CD4-positive, alpha-beta T cell treated with Interleukin-12 subunit alpha and Interleukin-12 subunit beta, for 1 hour (primary cell): ENCODE measurements at regions not wholly inside any gene's neighbourhood (a gene's known extent, or its start where the extent isn't known, plus 50 kb on each side); places are given as distances from the start of the nearest gene placed in this dataset.
"Not testable (repeated sequence)": the region's sequence is repeated elsewhere in the genome, so short reads cannot be mapped to it uniquely, and the experiment has no call there.

Source experiments
- DNase-seq: peaks from one replicate; pipeline ENCODE4 v3.0.0-alpha.2; 2020

DNA sequence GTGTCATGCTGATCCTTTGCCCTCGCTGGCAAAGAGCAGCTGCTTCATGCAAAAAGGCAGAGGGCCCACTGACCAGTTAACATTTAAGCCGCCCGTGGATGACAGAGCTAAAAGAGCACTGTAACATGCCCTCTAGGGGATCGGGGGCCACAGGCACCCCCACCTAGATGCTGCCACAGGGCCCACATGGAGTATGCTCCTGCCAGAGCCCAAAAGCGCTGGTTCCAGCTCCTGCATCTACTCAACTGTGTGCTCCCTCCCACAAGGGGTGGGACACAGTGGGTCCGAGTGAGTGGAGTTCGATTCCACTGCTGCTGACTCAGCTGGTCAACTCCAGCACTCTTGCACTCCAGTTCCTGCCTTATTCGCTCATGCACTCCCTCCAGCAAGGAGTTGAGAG lies 199.8 kb upstream of the CNTNAP2 start:
- no peak for DNase-seq

DNA sequence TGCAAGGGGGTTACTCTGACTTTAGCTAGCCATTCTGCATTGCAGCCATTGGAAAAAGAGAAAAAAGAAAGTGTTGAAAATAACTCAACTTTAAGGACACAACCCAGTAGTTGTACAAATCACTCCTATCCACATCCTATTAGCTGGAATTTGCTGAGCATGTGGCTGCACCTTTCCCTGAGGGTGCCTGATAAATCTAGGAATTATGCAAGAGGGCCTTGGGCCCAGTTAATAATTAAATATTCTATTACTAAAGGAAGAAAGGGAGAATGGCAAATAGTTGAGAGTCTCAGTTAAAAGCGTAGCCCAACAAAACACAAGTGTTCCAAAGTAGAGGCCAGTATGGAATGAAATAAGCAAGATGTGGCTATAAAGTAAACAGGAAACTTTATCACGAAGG lies 200.9 kb upstream of the CNTNAP2 start:
- no peak for DNase-seq

DNA sequence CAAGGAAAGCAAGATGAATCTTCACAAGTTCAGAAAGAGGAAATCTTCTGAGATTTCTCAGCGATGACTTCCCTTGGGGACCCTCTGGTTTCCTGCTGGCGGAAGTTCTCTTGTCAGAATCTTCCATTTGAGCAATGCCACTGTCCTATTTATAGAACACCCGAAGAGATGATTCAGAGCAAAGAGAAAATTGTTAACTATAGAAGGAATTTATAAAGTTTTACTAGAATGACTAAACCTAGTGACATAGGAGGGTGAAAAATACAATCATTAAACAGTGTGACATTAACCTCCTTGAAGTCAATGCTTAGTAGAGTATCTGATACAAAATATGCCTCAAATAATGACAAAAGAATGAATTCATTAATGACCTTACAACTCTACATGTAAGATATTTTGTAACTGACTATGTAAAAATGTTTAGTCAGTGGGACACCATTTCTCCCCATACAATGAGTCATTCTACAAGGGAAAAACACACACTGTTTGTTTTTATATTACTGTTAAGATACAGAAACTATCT lies 206.5 kb upstream of the CNTNAP2 start:
- DNase-seq, result no peak

DNA sequence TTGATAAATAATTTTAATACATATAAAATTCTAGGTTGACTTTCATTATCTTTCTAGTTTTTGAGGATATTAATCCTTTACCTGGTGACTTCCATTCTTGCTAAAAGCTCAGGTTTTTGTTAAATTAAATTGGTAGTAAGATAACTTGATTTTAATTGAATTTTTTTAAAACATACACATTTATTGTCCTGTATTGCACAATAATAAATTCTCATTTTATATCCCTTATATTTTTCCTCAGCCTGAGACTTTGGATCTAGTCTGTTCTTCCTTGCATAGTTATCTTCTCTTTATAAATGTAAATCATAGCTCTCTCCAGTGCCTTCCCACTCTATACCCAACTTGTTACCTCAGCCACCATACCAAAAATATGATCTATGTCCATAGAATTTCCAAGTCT lies 212.9 kb upstream of the CNTNAP2 start:
- no peak for DNase-seq

DNA sequence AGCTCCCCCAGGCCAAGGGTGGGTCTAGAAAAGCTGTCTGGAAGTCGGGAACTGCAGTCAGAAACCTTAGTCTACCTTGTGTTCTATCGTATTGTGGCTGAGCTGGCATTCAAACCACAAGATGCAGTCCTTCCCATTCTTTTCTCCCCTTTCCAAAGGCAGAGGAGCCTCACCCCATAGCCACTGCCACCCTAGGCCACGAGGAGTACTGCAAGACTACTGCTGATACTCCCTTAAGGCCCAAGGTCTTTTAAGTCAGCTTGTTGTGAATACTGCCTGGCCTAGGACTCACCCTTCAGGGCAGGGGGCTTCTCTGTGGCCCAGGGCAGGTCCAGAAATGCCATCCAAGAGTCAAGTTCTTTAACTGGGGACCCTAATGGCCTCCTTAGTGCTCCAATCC lies 214.5 kb upstream of the CNTNAP2 start:
- DNase-seq, result no peak

DNA sequence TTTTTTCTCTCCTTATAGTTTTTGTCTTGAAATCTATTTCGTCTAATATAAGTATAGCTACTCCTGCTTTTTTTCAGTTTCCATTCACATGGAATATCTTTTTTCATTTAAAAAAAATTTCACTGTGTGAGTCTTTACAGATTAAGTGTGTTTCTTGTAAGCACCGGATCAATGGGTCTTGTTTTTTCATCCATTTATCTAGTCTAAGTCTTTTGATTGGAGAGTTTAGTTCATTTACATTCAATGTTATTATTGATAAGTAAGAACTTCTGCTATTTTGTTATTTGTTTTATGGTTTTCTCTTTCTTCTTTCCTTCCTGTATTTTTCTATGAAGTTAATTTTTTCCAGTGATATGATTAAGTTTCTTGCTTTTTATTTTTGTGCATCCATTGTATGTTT lies 216.7 kb upstream of the CNTNAP2 start:
- no peak for DNase-seq

DNA sequence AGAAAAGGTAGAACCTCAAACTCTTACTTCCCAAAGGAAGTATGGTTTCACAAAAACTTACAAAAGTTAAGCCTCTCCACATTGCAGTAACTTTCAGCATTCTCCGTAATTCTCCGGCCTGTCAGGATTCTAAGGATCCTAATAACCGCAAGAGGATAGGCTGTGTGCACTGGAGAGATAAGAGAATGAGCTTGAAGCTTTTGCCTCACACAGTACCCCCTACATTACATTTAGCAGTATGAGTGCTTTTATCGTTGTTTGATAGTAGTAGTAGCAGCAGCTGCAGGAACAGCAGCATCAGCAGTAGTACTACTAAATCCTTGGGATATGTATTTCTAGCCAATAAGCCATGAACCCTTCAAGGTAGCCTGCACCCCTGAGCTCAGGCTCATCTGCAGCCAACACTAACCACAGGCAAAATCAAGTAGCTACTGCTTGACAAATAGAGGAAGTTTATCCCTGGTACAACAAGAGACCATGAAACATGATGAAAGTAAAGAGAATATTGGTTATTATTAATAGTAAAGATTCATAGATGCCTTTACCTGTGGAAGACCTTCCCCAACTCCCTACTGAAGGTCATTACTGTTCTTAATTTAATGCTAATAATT lies 222.6 kb upstream of the CNTNAP2 start:
- no peak for DNase-seq

DNA sequence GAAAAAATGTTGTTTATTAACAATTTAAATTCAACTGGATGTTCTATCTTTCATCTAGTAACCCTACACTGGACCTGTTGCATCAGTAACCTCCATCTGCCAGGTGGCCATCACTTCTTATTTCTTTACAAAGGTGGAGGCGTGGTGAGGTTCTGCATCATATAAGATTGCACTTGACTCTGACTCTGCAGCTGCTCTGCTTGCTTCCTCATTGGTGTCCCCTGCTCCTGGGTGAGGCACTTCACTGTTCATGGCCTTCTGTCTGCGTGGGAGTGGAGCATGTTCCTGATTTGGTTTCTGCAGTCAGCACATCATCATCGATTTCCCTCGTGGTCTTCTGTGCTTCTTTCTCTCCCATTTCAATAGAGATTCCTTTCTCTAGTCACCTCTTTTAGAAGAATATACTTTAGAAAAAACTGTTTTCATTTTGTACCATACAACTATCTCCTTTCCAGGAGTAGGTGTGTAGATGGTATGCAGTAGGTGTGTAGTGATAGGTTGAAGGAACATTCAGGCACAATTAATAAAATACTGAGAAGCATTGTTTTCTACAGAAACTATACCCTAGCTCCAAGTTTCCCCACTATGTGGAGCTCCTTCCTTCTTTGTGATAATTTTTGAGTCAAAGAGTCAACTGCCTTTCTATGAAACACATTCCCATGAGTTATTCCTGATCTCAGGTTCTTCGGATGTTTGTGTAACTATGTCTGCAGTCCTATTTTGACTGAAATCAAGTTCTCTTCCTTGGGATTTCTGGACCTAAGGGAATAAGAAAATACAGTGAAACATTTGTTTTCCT lies 231.7 kb upstream of the CNTNAP2 start:
- no peak for DNase-seq

DNA sequence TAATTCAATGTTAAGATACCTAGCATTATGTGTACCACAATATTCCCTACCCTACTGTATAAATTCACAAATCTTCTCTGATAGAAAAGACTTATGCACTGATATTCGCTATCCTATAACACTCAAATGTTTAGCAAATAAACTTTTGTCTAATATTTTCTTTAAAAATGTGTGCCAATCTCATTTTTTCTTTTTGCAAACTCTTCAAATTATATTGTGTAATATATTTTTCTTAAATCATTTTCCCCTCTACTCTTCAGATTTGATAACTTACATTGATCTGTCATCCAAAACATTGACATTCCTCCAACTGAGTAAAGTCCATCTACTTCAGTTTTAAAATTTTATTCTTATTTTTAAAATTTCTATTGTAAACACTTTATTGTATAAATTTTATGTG lies 240.2 kb upstream of the CNTNAP2 start:
- no peak for DNase-seq

DNA sequence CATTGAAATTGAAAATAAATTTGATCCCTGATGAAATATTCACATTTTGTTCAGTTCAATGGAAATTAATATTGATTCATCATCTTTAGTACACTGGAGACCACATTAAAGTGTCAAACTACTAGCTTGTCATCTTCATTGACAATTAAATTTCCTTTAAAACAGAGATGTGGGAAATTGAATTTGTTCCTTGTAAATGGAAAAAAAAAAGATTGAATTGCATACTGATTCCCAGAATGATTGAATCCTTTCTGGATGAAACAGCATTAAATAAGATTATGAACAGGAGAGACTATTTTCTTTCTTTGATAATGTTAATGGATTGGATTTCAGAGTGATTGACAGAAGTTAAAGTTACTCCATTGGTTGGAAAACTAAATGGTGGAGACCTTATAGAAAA lies 241.3 kb upstream of the CNTNAP2 start:
- DNase-seq, result no peak

DNA sequence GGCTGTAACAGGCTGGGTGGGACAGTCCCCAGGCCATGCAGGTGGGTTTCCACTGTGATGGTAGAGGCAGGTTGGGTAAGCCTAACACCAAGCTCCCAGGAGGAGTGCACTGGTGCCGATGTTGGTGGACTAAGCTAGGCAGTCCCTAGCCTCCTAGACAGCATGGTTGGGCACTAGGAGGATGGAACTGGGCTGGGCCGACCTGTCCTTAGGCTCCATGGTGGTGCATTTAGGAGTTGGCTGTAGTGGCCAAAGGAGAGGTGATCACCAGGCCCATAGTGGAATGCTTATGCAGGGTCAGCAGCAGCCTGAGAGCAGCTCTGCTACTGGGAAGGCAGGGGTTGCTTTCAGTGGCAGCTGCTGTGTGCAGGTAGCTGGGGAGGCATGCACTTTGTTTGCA lies 247.7 kb upstream of the CNTNAP2 start:
- no peak for DNase-seq

DNA sequence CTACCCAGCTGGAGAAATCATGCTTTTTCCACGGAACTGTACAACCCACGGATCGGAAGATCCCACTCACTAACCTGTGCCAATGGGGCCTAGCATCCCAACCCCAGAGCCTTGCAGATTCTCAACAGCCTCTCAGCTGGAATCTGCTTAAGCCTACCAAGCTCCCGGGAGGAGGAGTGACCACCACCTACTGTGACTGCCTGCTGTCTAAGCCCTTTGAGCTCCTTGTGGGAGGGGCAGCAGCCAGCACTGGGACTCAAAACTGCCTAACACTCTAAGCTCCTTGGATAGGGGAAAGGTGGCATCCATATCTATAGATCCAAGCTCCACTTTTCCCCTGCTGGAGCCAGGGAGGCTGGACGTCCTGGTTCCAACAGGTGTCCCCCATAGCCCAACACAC lies 254.4 kb upstream of the CNTNAP2 start:
- DNase-seq, result no peak

DNA sequence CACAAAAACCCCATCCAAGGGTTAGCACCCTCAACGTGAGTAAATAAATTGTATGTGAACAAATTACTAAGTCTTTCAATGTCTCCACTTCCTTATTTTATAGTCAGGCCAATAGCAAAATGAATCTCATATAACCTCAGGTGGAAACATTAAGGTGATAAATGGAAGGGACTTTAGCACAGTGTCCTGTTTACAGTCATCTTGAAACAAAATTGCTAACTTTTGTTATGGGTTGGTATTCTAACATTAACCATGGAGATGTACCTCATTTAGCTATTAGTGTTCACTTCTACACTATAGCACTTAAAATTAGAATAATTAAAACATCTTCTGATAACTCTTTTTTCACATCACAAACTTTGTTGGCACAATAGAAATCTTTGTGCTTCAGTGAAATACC lies 255.8 kb upstream of the CNTNAP2 start:
- DNase-seq, result no peak

DNA sequence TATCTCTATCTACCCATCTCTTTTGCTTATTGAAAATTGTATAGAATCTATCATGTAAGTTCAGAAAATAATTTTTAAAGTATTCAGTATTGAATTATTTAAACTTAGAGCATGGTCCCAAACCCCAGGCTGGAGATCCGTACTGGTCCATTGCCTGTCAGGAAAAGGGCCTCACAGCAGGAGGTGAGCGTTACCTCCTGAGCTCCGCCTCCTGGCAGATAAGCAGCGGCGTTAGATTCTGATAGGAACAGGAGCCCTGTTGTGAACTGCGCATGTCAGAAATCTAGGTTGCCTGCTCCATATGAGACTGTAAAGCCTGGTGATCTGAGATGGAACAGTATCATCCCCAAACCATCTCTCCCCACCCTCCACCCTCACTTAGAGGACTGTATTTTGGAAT lies 266.0 kb upstream of the CNTNAP2 start:
- no peak for DNase-seq

DNA sequence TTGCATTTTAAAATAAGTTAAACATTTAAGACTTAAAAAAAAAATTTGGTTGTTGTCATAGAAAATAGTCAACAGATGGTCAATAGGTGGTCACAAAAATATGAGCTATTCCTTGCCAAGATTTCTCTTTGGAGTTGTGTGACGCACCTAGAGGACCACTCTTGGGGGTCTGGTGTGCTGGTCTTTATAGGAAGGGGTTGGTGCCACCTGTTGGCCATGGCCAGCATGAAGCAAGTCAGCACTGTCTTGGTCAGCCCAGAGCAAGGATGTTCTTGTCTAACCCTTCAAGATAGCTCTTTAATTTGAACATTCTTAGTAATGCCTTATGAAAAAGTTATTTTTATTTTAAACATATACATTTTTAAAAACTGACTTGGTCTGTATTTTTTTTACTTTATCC lies 267.9 kb upstream of the CNTNAP2 start:
- no peak for DNase-seq

DNA sequence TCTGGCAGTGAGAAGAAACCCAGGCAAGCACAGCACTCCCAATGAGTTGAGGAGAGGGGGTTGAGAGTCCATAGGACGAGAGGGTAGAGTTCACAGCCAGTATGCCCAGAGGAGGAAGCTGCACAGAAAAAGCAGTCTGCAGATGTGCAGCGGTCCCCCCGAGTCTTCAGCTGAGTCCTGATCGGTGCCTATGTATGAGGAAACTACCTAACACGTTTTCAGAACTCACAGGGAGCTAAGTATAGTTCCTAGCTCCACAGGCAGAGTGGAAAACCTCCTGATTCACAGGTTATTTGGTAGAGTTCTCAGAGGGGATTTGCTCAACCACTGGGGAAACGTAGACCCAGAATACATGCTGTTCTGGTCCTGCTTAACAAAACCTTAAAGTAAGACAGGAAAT lies 271.3 kb upstream of the CNTNAP2 start:
- no peak for DNase-seq

DNA sequence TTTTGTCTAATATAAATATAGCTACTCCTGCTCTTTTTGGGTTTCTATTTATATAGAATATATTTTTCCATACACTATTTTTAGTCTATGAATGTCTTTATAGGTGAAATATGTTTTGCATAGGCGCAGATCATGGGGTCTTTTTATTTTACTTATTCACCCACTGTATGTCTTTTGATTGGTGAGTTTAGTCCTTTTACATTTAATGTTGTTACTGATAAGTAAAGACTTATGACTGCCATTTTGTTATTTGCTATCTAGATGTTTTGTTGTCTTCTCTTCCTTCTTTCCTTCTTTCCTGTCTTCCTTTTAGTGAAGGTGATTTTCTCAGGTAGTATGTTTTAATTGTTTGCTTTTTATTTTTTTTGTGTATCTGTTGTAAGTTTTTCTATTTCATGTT lies 276.8 kb upstream of the CNTNAP2 start:
- DNase-seq, result no peak

DNA sequence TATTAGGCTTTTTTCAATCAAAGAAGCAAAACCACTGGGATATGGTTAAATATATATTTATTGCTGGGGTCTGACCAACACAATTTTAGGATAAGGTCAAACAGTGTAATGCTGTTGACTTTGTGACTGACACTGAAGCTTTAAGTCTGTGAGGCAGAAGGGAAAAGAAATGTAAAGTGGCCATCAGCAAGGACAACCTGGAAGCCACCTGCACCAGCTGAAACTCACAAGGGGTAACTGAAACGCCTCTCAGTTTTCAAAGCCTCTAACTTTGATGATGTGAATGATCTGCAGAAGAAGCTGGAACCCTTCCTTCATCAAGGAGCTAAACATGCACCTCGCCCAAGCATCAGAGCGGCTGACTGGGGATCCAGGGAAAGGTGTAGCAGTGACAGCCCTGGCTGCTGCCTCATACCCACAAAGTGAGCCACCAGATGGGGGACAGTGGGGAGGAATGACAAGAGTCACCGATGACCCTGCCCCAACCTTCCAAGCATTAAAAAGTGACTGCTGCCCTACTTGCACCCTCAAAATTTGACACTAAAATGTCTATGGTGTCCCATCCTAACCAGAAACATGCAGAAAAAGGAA lies 284.9 kb upstream of the CNTNAP2 start:
- no peak for DNase-seq

DNA sequence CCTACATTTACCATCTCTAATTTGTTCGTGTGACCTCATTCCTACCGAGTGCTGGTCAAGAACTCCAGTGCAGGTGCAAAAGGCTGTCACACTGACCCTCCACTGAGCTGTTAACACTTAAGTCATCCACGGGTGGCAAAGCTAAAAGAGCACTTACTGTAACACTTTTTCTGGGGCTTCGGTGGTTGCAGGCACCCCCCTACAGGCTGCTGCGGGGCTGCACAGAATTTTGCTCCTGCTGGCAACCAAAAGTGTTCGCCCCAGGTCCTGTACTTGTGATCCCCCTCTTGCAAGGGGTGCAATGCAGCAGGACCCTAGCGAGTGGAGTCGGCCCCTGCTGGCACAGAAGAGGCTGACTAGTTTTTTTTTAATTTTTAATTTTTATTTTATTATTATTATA lies 298.9 kb upstream of the CNTNAP2 start:
- DNase-seq, result no peak

DNA sequence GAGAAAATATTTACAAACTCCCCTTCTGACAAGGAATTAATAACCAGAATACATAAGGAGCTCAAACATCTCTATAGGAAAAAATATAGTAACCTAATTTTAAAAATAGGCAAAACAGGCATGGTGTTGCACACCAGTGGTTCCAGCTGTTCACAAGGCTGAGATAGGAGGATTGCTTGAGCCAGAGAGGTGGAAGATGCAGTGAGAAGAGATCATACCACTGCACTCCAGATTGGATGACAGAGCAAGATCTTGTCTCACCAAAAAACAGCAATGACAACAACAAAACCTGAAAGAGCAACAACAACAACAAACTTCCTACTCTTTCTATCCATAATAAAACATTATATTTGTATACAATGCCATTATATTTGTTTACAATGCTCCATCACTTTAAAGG lies 304.4 kb upstream of the CNTNAP2 start:
- DNase-seq, result no peak

DNA sequence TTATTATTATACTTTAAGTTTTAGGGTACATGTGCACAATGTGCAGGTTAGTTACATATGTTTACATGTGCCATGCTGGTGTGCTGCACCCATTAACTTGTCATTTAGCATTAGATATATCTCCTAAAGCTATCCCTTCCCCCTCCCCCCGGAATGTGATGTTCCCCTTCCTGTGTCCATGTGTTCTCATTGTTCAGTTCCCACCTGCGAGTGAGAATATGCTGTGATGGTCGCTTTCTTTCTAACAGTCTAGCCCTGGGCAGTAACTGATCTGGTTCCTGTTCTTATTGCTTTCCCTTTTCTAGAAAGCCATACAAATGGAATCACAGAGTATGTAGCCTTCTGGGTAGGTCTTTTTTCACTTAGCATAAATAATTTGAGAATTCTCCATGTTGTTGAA lies 311.1 kb upstream of the CNTNAP2 start:
- not testable (repeated sequence) for DNase-seq

DNA sequence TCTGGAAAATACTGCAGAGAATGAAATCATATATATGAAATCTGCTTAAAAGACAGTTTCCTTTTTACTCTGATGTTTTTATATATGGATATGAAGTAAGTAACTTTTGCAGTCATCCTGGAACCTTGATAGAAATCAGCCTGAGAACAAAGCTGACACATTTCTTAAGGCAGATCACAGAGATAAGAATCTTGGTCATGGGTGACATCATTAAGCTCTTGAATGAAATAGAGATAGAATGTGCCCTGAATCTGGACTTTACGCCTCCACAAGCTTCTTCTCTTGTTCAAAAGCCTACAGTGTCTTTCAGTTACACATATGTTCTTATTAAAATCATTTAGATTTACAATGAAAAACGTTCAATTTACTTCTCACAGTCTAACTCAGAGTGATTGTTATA lies 319.1 kb upstream of the CNTNAP2 start:
- DNase-seq, result no peak

DNA sequence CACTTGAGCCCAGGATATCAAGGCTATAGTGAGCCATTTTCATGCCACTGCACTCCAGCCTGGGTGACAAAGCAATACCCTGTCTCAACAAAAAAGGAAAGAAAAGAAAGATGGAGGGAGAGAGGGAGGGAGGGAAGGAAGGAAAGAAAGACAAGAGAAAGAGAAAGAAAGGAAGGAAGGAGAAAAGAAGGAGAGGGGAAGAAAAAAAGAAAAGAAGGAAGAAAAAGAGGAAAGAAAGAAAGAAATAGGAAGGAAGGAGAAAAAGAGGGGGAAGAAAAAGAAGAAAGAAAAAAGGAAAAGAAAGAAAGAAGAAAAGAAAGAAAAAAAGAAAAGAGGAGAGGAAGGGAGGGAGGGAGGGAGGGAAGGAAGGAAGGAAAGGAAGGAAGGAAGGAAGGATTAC lies 321.5 kb upstream of the CNTNAP2 start:
- DNase-seq, result no peak
